Mesenchymal stem cell (in vitro differentiated cells and primary cell): ENCODE measurements at regions not wholly inside any gene's neighbourhood (a gene's known extent, or its start where the extent isn't known, plus 50 kb on each side); places are given as distances from the start of the nearest gene placed in this dataset.
"Not testable (repeated sequence)": the region's sequence is repeated elsewhere in the genome, so short reads cannot be mapped to it uniquely, and the experiment has no call there.

Experiments used
- DNase-seq: peaks from one replicate; pipeline ENCODE4 v3.0.0-alpha.2; 2013
- H2AFZ ChIP-seq: one replicate; pipeline ENCODE4 v1.6.1; 2013; ENCODE audit warnings: low read depth, mild to moderate bottlenecking, control low read depth, inconsistent platforms, low read length, moderate library complexity
- H2AK5ac ChIP-seq: 2 replicates; pipeline ENCODE4 v1.6.1; 2013; ENCODE audit warnings: low read length, moderate library complexity, mild to moderate bottlenecking, inconsistent platforms; ENCODE audit not compliant: severe bottlenecking
- H2BK120ac ChIP-seq: one replicate; pipeline ENCODE4 v1.6.1; 2013; ENCODE audit warnings: low read depth, mild to moderate bottlenecking, inconsistent platforms, low read length, moderate library complexity
- H2BK12ac ChIP-seq, 2 experiments: one replicate each; pipeline ENCODE4 v1.6.1; 2013; ENCODE audit warnings: inconsistent platforms in 2 of 2, low read length in 2 of 2, mild to moderate bottlenecking in 2 of 2, moderate library complexity in 2 of 2, control low read depth in 1 of 2
- H2BK15ac ChIP-seq: one replicate; pipeline ENCODE4 v1.6.1; 2013; ENCODE audit warnings: mild to moderate bottlenecking, low read depth, inconsistent platforms; ENCODE audit not compliant: poor library complexity, severe bottlenecking
- H2BK5ac ChIP-seq: 2 replicates; pipeline ENCODE4 v1.6.1; 2013; ENCODE audit warnings: low read depth, mild to moderate bottlenecking, low read length, control low read depth, inconsistent platforms; ENCODE audit not compliant: poor library complexity, severe bottlenecking
- H3K14ac ChIP-seq, 2 experiments: one replicate each; pipeline ENCODE4 v1.6.1; 2013; ENCODE audit warnings: inconsistent platforms in 2 of 2, low read length in 2 of 2, control low read depth in 1 of 2, mild to moderate bottlenecking in 1 of 2, moderate library complexity in 1 of 2
- H3K18ac ChIP-seq, 2 experiments: one replicate each; pipeline ENCODE4 v1.6.1; 2013; ENCODE audit warnings: inconsistent platforms in 2 of 2, low read length in 2 of 2, control low read depth in 1 of 2, low read depth in 1 of 2, mild to moderate bottlenecking in 1 of 2
- H3K23ac ChIP-seq, 2 experiments: one replicate each; pipeline ENCODE4 v1.6.1; 2013; ENCODE audit warnings: inconsistent platforms in 2 of 2, low read length in 2 of 2, mild to moderate bottlenecking in 2 of 2, moderate library complexity in 2 of 2, control low read depth in 1 of 2
- H3K27ac ChIP-seq: 2 replicates; pipeline ENCODE4 v1.5.1; 2013; ENCODE audit warnings: mild to moderate bottlenecking, moderate library complexity, low read length, control low read depth, inconsistent platforms; ENCODE audit not compliant: poor library complexity, severe bottlenecking
- H3K27me3 ChIP-seq, 2 experiments: 2 replicates each; pipeline versions ENCODE4 v1.6.1 to v1.7.0; 2013; ENCODE audit warnings: low read length in 2 of 2, mild to moderate bottlenecking in 2 of 2, moderate library complexity in 2 of 2, control low read depth in 1 of 2, inconsistent platforms in 1 of 2; ENCODE audit not compliant: control insufficient read depth in 1 of 2, insufficient read depth in 1 of 2
- H3K36me3 ChIP-seq, 2 experiments: 2 replicates each; pipeline versions ENCODE4 v1.6.1 to v1.7.0; 2013; ENCODE audit warnings: low read length in 2 of 2, control low read depth in 1 of 2, inconsistent platforms in 1 of 2, low read depth in 1 of 2, mild to moderate bottlenecking in 1 of 2; ENCODE audit not compliant: insufficient read depth in 2 of 2, control insufficient read depth in 1 of 2
- H3K4ac ChIP-seq, 2 experiments: one replicate each; pipeline ENCODE4 v1.6.1; 2013; ENCODE audit warnings: inconsistent platforms in 2 of 2, low read length in 2 of 2, mild to moderate bottlenecking in 2 of 2, moderate library complexity in 2 of 2, control low read depth in 1 of 2, low read depth in 1 of 2
- H3K4me1 ChIP-seq: 2 replicates; pipeline ENCODE4 v1.6.1; 2013; ENCODE audit warnings: low read depth, low read length, control low read depth; ENCODE audit not compliant: control insufficient read depth, insufficient read depth
- H3K4me2 ChIP-seq: 2 replicates; pipeline ENCODE4 v1.6.1; 2013; ENCODE audit warnings: low read length, mild to moderate bottlenecking, inconsistent platforms; ENCODE audit not compliant: poor library complexity, severe bottlenecking
- H3K4me3 ChIP-seq, 2 experiments: 2 replicates each; pipeline versions ENCODE4 v1.5.1 to v1.7.0; 2013; ENCODE audit warnings: low read length in 2 of 2, mild to moderate bottlenecking in 2 of 2, control low read depth in 1 of 2, low read depth in 1 of 2; ENCODE audit not compliant: insufficient read depth in 1 of 2
- H3K79me1 ChIP-seq: replicated peaks from 2 replicates; pipeline ENCODE4 v1.6.1; 2013; ENCODE audit warnings: mild to moderate bottlenecking, control low read depth, low read length, inconsistent platforms; ENCODE audit not compliant: poor library complexity, severe bottlenecking
- H3K9ac ChIP-seq: 2 replicates; pipeline ENCODE4 v1.7.0; 2013; ENCODE audit warnings: mild to moderate bottlenecking, low read length, moderate library complexity
- H3K9me3 ChIP-seq: 2 replicates; pipeline ENCODE4 v1.7.0; 2013; ENCODE audit warnings: mild to moderate bottlenecking, low read length; ENCODE audit not compliant: control insufficient read depth
- H4K8ac ChIP-seq: one replicate; pipeline ENCODE4 v1.6.1; 2013; ENCODE audit warnings: inconsistent platforms, mild to moderate bottlenecking, low read length, moderate library complexity
- H4K91ac ChIP-seq: one replicate; pipeline ENCODE4 v1.6.1; 2013; ENCODE audit warnings: mild to moderate bottlenecking, low read length, inconsistent platforms
- WGBS: methylation state at CpG from one replicate; pipeline ENCODE4 v1.1.7; 2013; ENCODE audit warnings: mixed read lengths; 5-methylcytosine and 5-hydroxymethylcytosine counted together

DNA sequence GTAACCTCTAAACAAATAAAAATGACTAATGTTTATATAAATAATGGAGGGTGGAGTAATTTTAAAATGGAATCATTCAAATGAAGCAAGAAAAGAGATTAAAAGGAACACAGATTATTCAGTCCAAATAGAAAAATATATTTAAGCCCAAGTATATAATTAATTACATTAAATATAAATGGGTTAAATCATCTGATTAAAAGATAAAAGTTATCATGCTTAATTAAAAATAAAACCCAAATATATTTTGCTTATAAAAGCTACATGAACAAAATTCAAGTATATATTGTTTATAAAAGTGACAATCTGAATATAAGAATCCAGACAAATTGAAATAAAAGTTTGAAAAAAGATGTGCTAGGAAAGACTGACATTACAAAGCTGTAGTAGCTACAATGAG, 63.9 kb upstream of the ACTRT2 start:
- H3K14ac ChIP-seq, result no peak overlapping the region
- no peak overlapping the region for H3K4ac ChIP-seq
- H3K9me3 ChIP-seq, result peaks cover 24% of the 10 kb centered on the region
- DNase-seq, result no peak
- no peak overlapping the region for H2AK5ac ChIP-seq
- H3K18ac ChIP-seq, result no peak overlapping the region
- no peaks in the 10 kb centered on the region for H3K4me1 ChIP-seq
- H3K27me3 ChIP-seq, result no peaks in the 10 kb centered on the region
- no peak overlapping the region for H3K4me2 ChIP-seq
- H3K23ac ChIP-seq, result no peak overlapping the region
- no peak overlapping the region for H2AFZ ChIP-seq
- no peaks in the 10 kb centered on the region for H3K36me3 ChIP-seq
- H3K27ac ChIP-seq, result no peak overlapping the region
- H4K91ac ChIP-seq, result no peak overlapping the region
- no peak overlapping the region for H4K8ac ChIP-seq
- H2BK120ac ChIP-seq, result no peak overlapping the region
- no peak overlapping the region for H3K9ac ChIP-seq
- no peak overlapping the region for H2BK5ac ChIP-seq
- H2BK12ac ChIP-seq, result no peak overlapping the region
- no peaks in the 10 kb centered on the region for H3K79me1 ChIP-seq
- H2BK15ac ChIP-seq, result no peak overlapping the region
- no peak overlapping the region for H3K4me3 ChIP-seq

DNA sequence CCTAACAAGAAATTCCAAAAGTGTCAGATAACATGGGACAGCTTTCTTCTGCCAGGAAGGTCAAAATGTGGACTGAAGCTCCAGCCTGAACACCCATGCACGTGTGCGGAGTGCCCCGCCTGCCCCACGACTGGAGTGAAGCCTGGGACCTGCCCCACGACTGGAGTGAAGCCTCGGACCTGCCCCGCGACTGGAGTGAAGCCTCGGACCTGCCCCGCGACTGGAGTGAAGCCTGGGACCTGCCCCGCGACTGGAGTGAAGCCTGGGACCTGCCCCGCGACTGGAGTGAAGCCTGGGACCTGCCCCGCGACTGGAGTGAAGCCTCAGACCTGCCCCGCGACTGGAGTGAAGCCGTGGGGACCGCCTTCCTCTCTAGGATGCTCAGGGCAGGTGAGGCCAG, 61.4 kb upstream of the ACTRT2 start:
- H2AK5ac ChIP-seq, H3K4me3 ChIP-seq, H3K79me1 ChIP-seq, H2BK12ac ChIP-seq, H3K18ac ChIP-seq, H3K4me1 ChIP-seq, H3K4me2 ChIP-seq, H4K8ac ChIP-seq, H3K14ac ChIP-seq, H3K27me3 ChIP-seq, H2BK120ac ChIP-seq, DNase-seq, H3K36me3 ChIP-seq, H3K9ac ChIP-seq, H2AFZ ChIP-seq, H3K4ac ChIP-seq, H3K27ac ChIP-seq, H4K91ac ChIP-seq, H3K23ac ChIP-seq, H2BK5ac ChIP-seq, H2BK15ac ChIP-seq: not testable (repeated sequence)
- H3K9me3 ChIP-seq, result peaks cover 18% of the 10 kb centered on the region
- 64% methylated on average over 15 of the region's 21 CpGs for WGBS

DNA sequence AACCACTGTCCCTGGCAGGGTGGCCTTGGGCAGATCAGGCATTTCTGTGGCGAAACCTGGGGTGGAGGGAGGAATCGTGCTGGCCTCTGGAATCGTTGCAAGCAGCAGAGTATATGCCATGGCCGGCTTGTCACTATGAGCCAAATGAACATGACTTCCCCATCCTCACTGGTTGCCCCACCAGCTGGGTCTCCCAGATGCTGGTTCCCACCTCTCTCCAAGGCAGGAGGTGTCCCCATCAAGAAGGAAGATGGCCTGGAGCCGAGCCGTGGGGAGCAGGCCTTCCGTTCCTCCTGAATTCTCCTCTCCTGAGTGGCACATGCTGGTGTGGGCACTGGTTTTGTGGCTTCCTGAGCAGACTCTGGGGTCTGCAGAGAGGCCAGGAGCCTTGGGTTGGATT, 60.2 kb upstream of the ACTRT2 start:
- no peak overlapping the region for H3K27ac ChIP-seq
- H2AK5ac ChIP-seq, result no peak overlapping the region
- H3K9ac ChIP-seq, result no peak overlapping the region
- no peak overlapping the region for H2BK120ac ChIP-seq
- no peak overlapping the region for H3K14ac ChIP-seq
- no peak for DNase-seq
- H4K8ac ChIP-seq, result no peak overlapping the region
- no peak overlapping the region for H2AFZ ChIP-seq
- H4K91ac ChIP-seq, result no peak overlapping the region
- H3K4ac ChIP-seq, result no peak overlapping the region
- H2BK15ac ChIP-seq, result no peak overlapping the region
- peaks cover 17% of the 10 kb centered on the region for H3K9me3 ChIP-seq
- H3K79me1 ChIP-seq, result no peaks in the 10 kb centered on the region
- no peaks in the 10 kb centered on the region for H3K4me1 ChIP-seq
- no peak overlapping the region for H3K18ac ChIP-seq
- H3K36me3 ChIP-seq, result no peaks in the 10 kb centered on the region
- no peak overlapping the region for H2BK12ac ChIP-seq
- H2BK5ac ChIP-seq, result no peak overlapping the region
- H3K27me3 ChIP-seq, result no peaks in the 10 kb centered on the region
- no peak overlapping the region for H3K4me3 ChIP-seq
- 75% methylated on average over 7 of the region's 7 CpGs for WGBS
- H3K4me2 ChIP-seq, result no peak overlapping the region
- H3K23ac ChIP-seq, result no peak overlapping the region

DNA sequence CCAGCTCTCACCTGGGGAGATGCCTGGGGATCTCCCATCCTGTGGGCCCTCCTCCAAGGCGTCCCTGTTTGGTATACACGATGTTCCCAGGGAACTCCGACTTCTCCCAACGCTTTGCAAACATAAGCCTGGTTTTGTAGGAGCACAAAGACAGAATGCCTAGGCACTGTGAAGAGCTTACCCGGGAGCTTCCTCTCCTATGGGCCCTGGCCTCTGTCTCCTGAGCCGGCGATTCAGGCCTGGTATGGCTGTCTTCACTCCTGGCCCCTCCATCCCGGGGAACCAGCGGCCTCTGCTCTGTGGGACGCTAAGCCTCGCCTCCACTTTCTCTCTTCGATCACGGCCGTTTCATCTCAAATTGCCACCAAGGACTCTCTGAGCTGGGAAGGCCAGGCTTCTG, 59.6 kb upstream of the ACTRT2 start:
- no peaks in the 10 kb centered on the region for H3K36me3 ChIP-seq
- H2AK5ac ChIP-seq, result no peak overlapping the region
- H4K91ac ChIP-seq, result no peak overlapping the region
- H2BK120ac ChIP-seq, result no peak overlapping the region
- H3K23ac ChIP-seq, result no peak overlapping the region
- no peaks in the 10 kb centered on the region for H3K27me3 ChIP-seq
- H3K18ac ChIP-seq, result no peak overlapping the region
- no peak overlapping the region for H2BK15ac ChIP-seq
- H4K8ac ChIP-seq, result no peak overlapping the region
- H2BK5ac ChIP-seq, result no peak overlapping the region
- no peaks in the 10 kb centered on the region for H3K79me1 ChIP-seq
- no peak overlapping the region for H3K14ac ChIP-seq
- no peaks in the 10 kb centered on the region for H3K4me1 ChIP-seq
- 77% methylated on average over 14 of the region's 14 CpGs for WGBS
- H3K9ac ChIP-seq, result no peak overlapping the region
- H3K27ac ChIP-seq, result no peak overlapping the region
- no peak overlapping the region for H3K4me2 ChIP-seq
- H3K4me3 ChIP-seq, result no peak overlapping the region
- H3K4ac ChIP-seq, result no peak overlapping the region
- peaks cover 16% of the 10 kb centered on the region for H3K9me3 ChIP-seq
- H2AFZ ChIP-seq, result no peak overlapping the region
- H2BK12ac ChIP-seq, result no peak overlapping the region
- no peak for DNase-seq
